ENCODE measurements at regions not wholly inside any gene's neighbourhood (a gene's known extent, or its start where the extent isn't known, plus 50 kb on each side); places are given as distances from the start of the nearest gene placed in this dataset.
"Not testable (repeated sequence)": the region's sequence is repeated elsewhere in the genome, so short reads cannot be mapped to it uniquely, and the experiment has no call there.

DNA sequence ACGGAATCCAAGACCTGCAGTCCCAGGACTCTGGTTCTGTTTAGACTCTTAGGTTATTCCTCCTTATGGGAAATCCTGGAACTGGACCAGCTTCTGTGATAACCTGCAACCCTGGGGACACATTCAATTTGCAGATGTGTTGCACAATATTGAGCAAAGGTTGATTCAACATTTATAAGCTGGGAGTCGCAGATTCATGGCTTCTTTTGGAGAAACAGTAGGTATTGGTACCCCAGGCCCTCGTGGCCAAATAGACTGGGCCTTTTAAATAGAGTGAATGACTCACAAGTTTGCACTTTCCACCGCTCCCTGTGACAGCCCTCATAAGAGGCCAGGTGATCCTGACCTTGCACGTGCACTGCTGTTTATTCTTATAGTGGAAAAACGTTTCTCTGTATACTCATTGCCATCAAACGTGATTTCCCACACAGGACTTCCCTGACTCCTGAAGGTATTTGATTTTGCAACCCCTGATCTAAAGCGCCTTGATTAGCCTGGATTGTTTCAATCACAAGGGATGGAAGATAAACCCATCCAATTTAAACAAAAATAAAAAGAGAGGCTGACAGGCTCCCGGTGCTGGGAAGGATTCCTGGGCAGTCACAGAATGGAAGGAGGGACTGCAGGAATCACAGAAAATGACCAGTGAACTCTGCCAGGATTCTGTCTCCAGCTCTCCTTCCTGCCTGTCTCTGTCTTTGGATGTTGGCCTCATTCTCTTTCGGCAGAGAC is 98.0 kb downstream of the VCPKMT start:
- DNase-seq: no peak

DNA sequence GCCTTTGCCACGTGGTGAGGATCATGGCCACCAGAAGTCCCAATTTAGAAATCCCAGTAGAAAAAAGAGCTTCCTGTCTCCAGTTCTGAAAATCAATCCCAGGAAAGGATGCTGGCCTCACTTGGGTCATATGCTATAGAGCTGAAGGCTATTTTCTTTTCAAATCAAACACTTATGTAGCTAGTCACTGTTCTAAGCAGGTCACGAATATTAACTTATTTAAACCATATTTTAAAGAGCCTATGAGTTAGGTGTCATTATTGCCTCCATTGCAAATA is 97.5 kb downstream of the VCPKMT start:
- DNase-seq: no peak

DNA sequence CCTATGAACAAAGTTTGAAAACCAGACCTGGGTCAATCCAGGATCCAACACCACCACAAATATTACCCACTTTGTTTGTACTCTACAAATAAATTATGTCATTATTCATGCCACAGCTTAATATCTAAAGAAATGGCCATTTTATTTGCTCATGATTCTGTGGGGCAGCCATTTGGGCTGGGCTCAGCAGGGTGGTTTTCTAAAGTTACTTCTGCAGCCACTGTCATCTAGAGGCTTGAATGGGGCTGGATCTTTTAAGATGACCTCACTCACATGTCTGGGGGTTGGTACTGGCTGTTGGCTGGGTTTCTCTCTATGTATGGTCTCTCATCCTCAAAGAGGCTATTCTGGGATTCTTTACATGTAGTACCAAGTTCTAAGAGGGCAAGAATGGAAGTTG is 96.2 kb downstream of the VCPKMT start:
- no peak for DNase-seq

DNA sequence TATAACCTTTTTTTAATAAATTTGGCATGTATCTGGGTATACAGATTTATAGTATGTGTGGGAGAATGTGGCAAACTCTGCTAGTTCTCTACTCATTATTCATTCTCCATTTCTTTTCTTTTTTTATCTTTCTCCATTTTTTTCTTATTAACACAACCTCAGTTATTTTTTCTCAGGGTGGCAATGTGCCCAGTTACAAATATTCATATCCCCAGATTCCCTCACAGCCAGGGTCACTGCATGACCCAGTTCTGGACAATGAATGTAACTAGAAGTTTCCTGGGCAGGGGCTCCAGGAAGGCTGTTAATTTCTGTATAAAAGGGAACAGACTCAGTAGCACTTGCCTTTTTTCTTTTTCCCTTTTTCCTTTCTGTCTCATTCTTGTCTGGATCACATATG is 95.6 kb downstream of the VCPKMT start:
- no peak for DNase-seq

DNA sequence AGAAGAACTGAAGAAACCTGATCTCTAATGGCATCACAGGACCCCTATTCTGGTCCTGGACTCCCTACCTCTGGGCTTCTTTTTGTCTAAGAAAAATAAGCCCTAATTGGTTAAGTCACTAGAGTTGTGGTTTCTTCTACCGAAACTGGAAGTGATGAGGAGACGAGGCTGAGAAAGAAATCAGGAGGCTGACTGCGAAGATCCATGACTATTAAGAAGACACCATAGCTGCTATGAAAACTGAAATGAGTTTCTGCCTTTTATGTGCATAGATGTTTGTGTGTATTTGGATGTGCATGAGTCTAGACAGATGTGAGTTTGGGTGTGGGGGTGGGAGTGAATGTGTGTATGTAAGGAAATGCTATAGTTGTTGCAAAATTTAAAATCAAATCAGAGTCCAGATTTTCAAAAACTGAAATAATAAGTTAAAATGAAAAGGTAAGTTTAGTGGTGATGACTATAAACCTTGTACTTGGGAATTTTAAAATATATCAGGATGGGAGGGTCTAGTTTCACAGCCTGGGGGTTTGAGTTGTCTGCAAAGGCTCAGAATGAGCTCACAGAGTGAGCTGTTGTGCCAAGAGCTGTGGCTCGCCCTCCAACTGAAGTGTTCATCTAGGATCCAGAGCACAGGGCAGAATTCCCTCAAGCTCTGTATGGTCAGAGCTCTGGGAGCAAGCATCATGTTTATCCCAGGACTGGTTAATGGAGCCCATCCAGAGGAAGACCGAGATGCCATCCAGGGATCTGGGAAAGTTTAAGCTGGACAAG is 94.9 kb downstream of the VCPKMT start:
- no peak for DNase-seq

DNA sequence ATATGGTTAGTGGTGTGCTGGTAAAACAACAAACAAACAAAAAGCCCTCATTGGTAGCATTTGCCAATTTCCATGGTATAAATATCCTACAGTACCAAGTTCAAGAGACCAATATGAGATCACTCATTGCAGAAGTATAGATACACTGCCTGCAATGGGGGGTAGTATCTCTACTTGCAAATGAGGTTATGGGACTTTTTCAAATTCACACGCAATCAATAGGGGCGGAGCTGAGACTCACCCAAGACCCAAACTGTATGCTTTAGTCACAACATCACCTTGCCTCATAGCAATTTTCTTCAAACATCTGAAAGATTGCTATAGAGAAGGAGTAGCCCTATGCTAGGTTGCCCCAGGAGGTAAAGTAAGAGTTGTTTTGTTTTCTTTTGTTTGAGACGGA is 93.7 kb downstream of the VCPKMT start:
- DNase-seq: no peak

DNA sequence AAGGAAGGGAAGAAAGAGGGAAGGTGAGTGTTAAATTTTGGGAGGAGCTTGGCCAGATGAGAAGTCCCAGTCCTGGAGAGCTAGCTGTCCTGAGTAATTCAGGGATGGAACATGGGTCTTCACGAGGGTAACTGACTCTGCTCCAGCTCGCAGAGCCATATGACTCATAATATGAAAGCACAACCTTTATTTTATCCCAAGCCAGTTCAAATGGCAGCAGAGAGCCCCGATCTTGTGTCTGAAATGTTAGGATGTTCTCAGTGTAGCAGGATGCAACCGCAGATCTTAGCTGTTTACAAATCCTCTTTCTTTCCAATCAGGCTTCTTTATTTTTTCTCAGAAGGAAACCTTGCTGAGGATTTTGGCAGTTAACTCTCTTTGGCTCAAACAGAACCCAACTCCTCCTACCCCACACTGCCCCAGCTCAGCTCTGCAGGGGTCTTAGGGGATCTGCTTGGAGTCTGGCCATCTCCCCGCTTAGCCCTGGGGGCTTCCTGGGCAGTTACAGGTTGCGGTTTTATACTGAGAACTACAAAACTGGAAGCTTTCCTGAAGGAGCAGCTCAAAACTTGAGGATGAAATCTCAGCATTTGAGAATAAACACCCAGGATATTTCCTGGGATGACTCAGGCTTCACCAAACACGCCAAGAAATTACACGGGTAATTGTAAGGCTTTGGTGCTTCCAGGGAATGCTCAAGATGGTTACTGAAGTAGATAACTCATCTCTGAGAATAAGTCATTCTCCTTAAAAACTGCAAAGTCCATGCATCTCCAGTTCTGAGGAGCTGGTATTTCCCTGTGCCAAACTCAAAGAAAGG is 92.5 kb downstream of the VCPKMT start:
- no peak for DNase-seq

DNA sequence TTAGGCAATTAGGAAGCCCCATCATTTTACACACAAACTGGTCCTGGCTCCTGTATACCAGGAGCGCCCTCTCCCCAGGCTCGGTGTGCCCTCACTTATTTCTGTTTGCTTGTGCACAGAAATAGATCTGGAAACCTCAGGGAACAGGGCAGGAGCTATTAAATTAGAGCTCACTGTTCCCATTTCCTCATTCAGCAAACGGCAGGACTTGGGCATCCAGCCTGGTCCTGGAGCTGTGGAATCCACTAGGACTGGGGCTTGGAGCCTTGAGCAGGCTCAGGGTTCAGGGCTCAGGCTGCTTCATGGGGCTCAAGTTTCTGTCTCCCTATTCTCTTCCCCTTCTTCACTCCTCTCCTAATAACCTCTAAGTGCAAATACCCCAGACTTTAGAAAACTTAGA is 91.3 kb downstream of the VCPKMT start:
- DNase-seq: no peak

DNA sequence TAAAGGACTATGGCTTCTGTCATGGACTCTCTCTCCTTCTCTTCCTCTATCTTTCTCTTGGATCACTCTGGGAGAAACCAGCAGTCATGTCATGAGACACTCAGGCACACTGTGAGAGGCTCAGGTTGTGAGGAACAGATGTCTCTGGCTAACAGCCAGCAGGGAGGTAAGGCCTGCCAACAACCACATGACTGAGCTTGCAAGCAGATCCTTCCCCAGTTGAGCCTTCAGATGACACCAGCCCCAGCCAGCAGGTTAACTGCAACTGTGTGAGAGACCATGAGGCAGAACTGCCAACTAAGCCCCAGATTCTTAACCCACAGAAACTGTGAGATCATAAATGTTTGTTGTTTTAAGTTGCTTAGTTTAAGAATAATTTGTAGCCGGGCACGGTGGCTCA is 90.6 kb downstream of the VCPKMT start:
- no peak for DNase-seq

DNA sequence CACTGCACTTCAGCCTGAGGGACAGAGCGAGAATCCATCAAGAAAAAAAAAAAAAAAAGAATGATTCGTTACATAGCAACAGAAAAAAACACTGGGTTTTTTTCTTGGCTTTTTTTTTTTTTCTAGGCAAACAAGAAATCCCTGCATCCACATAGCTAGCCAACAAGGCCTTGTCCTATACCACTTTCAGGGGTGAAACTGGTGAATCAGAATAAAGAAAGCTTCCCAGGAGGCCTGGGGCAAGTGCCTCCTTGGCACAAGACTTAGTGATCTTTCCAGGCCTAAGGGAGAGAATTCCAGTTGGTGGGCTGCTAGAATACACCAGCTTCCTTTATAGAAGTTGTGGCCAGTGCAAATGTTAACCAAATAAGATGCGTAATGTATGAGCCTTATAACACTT is 90.0 kb downstream of the VCPKMT start:
- no peak for DNase-seq

DNA sequence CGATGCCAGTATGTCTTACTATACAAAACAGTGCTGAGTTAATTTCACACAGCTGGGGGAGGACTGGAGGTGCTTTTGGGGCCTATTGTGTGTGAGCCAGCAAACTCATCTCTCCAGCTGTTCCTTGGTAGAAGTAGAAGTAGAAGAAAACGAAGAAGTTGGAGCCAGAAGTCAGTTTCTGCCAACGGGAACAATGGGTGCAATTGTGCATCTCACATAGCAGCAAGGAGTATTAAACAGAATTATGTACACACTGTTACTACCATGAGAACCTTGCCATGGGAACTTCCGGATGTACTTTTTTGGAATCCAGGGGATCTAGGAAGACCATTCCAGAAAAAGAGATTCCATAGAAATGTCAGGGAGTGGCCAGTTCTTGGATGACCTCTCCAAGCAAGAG is 88.6 kb downstream of the VCPKMT start:
- DNase-seq: no peak

DNA sequence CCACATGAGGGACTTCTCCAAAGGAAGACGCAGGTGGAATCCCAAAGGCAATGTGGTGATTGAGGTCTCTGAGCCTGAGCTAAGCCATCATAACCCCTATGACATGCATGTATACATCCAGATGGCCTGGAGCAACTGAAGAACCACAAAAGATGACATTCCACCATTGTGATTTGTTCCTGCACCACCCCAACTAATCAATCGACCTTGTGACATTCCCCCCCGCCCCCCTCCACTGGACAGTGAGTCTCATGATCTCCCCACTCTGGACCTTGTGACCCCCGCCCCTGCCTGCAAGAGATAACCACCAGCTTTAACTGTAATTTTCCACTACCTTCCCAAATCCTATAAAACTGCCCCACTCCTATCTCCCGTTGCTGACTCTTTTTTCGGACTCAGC is 87.9 kb downstream of the VCPKMT start:
- DNase-seq: no peak

DNA sequence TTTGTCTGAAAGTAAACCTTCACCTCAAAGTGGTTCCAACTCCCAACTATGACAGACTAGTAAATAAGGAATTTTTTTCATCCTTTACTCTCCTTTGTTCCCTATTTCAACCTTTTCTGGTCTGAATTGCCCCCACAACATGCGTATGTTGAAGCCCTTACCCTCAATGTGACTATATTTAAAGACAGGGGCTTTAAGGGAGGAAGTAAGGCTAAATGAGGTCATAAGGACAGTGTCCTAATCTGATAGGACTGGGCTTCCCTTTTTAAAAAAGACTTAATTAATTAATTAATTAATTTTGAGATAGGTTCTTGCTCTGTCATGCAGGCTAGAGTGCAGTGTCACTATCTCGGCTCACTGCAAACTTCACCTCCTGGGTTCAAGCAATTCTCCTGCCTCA is 86.3 kb downstream of the VCPKMT start:
- DNase-seq: no peak

DNA sequence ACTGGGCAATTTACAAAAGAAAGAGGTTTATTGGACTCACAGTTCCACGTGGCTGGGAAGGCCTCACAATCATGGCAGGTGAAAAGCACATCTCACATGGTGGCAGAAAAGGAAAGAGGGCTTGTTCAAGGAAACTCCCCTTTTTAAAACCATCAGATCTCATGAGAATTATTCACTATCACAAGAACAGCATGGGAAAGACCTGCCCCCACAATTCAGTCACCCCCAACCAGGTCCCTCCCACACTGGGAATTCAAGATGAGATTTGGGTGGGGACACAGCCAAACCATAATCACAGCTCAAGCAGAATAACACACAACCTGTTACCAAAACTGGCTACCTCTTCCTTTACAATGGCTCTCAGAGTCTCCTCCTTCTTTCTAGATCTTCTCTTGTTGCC is 85.5 kb downstream of the VCPKMT start:
- DNase-seq: not testable (repeated sequence)

DNA sequence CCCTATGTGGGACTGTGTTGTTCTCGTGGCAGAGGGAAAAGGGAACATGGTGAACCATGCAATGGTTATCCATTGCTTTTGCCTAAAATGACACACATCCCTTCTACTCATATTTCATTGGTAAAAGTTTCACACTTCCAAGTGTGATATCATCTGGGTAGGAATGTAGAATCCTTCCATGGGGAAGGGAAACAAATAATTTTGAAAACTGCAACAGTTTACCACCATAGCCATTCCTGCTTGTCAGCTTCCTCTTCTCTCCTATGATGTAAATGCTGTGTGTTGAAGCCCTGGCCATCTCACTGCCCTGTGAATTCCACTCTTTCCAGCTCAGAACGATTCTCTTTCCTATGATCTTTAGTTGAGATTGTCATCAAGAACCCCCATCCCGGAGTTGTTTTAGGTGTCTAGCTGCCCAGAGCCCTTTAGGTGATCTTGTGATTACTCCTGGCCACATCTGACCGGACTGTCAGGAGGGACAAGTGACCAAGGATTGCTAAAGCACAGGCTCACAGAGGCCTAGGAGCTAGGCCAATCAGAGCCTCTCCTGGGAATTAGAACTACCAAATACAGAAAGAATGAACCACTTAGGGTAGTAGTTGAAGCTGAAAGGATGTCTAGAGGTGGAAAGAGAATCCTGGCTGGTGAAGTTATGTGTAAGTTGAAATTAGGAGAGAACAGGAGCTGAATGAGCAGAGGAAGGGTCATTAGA is 84.6 kb downstream of the VCPKMT start:
- no peak for DNase-seq

DNA sequence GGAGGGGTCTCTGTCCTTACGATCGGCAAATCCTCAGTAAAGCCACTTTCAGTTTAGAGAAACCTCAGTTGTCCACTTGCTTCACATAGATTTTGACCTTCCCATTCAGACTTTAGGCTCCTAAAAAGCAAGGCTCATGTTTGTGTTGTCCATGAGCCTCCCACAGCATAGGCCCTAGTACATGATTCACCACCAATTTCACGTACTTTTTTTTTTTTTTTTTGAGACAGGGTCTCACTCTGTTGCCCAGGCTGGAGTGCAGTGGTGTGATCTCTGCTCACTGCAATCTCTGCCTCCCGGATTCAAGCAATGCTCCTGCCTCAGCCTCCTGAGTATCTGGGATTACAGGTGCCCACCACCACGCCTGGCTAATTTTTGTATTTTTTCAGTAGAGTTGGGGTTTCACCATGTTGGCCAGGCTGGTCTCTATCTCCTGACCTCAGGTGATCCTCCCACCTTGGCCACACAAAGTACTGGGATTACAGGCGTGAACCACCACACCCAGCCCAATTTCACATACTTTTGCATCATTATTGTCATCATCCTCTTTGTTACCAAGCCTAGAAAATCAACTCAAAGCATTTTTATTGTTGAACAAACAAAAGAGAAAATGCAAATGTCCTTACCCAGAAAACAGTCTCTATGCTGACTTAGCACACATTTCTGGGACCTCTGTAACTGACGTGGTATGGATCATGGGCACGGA is 83.8 kb downstream of the VCPKMT start:
- not testable (repeated sequence) for DNase-seq

DNA sequence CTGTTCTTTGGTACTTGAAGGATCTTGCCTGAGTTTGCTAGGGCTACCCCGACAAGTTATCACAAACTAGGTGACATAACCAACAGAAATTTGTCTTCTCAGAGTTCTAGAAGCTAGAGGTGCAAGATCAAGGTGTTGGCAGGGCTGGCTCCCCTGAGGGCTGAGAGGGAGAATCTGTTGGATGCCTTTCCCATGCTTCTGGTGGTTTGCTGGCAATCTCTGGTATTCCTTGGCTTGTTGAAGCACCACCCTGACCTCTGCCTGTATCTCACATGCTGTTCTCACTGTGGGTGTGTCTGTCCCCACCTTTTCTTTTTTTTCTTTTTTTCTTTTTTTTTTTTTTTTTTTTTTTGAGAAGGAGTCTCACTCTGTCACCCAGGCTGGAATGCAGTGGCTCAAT is 81.2 kb downstream of the VCPKMT start:
- no peak for DNase-seq

DNA sequence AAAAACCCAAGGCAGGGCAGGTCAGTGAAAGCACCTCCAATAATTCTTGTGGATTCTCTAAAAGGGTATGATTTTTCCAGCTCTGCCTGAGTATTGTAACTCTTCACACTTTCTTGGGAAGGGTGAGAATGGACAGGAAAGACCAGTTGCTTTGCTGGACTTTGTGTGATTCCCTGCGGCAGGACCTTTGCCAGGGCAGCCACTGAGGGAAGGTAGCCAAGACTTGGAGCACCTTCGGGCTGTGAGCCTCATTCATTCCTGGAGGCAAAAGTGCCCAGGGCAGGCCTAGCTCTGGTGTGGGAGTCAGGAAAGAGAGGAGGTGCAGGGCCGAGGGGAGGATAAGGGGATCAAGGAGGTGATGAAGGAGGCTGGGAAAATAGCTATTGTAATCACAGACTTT is 80.2 kb downstream of the VCPKMT start:
- DNase-seq: no peak

DNA sequence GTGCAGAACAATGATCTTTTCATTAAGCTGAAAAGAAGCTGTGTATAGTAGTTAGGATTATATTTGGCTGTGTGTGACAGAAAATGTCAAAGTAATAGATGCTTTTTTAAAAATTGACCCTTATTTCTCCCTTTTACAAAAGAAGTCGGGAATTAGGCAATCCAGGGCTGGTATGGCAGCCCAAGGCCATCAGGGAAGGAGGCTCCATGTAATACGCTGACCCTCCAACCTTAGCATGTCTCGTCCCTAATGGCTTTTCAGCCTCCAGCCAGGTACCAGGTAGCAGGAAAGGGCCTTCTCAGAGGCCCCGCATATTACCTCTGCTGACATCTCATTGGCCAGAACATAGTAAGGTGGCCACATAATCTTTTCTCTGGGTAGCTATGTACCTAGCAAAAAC is 79.7 kb downstream of the VCPKMT start:
- no peak for DNase-seq

DNA sequence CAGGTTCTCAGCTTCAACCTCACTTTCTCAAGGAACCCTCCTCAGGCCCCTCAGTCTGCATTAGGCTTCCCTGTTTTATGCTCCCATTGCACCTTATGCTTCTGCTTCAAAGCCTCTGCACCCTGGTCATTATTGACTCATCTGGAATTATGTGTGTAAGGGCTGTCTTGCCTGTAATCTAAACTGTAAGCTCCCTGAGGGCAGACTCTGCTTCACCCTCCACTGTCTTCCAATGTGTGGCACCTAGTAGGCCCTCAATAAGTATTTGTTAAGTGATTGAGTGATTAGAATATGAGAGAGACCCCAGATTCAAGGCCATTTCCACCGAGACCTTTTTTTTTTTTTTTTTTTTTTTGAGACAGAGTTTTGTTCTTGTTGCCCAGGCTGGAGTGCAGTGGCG is 79.1 kb downstream of the VCPKMT start:
- no peak for DNase-seq

DNA sequence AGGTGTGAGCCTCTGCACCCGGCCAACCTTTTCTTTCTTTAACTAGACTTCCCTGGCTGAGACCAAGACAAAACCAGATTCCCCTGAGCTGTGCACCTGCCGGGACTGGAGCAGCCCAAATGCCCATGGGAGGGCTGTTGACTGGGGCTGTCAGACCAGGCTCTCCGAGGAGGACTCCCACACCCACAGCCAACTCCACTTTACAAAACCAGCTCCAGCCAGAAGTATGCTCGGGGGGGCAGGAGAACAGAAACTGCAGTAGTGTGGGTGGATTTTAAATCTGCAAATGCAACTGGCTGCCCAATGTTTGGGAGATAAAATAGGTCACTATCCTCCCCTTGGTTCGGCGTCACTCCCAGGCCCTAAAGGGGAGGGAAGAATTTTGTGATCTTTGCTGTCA is 78.5 kb downstream of the VCPKMT start:
- DNase-seq: no peak
